Osteoblast (primary cell): ENCODE measurements at regions not wholly inside any gene's neighbourhood (a gene's known extent, or its start where the extent isn't known, plus 50 kb on each side); places are given as distances from the start of the nearest gene placed in this dataset.
A peak's percentile ranks its signal among the peaks of the same experiment; 100 is the strongest.

Experiments
- DNase-seq: peaks from one replicate; pipeline ENCODE4 v3.0.0; 2011; ENCODE audit warnings: low spot score, mixed read lengths; ENCODE audit not compliant: insufficient read length; ENCODE audit errors: missing footprints
- H2AFZ ChIP-seq: 2 replicates; pipeline ENCODE4 v1.6.0; 2011; ENCODE audit warnings: mild to moderate bottlenecking, low read length
- H3K27ac ChIP-seq: 2 replicates; pipeline ENCODE4 v1.5.1; 2011; ENCODE audit warnings: mild to moderate bottlenecking, low read depth, low read length, moderate library complexity
- H3K27me3 ChIP-seq: 2 replicates; pipeline ENCODE4 v1.6.0; 2012; ENCODE audit warnings: mild to moderate bottlenecking, control low read depth, inconsistent platforms, low read length, moderate library complexity; ENCODE audit not compliant: insufficient read depth
- H3K36me3 ChIP-seq: 2 replicates; pipeline ENCODE4 v1.5.1; 2011; ENCODE audit warnings: mild to moderate bottlenecking, low read length, control low read depth, moderate library complexity; ENCODE audit not compliant: insufficient read depth
- H3K4me1 ChIP-seq: 2 replicates; pipeline ENCODE4 v1.5.1; 2011; ENCODE audit warnings: mild to moderate bottlenecking, low read length, control low read depth, moderate library complexity; ENCODE audit not compliant: insufficient read depth
- H3K4me2 ChIP-seq: 2 replicates; pipeline ENCODE4 v1.6.0; 2011; ENCODE audit warnings: mild to moderate bottlenecking, low read length; ENCODE audit not compliant: insufficient read depth
- H3K4me3 ChIP-seq: fragments of 200-600 bp; sonication (generic); 3 replicates; pipeline ENCODE4 v1.5.1; 2012; ENCODE audit warnings: mild to moderate bottlenecking, low read length, inconsistent platforms; ENCODE audit not compliant: insufficient read depth
- H3K79me2 ChIP-seq: 2 replicates; pipeline ENCODE4 v1.6.0; 2012; ENCODE audit warnings: mild to moderate bottlenecking, low read length, control low read depth, inconsistent platforms; ENCODE audit not compliant: insufficient read depth
- H3K9me3 ChIP-seq: 2 replicates; pipeline ENCODE4 v1.5.1; 2011; ENCODE audit warnings: low read depth, low read length, control low read depth
- H4K20me1 ChIP-seq: 2 replicates; pipeline ENCODE4 v1.6.0; 2012; ENCODE audit warnings: mild to moderate bottlenecking, low read length, control low read depth; ENCODE audit not compliant: insufficient read depth
- TF ChIP-seq, protein P1 (sequence below): IDR thresholded peaks from 2 replicates; pipeline ENCODE4 v1.5.1; 2011; ENCODE audit warnings: mild to moderate bottlenecking, low read depth, low read length, moderate library complexity; ENCODE audit errors: extremely low read depth

DNA sequence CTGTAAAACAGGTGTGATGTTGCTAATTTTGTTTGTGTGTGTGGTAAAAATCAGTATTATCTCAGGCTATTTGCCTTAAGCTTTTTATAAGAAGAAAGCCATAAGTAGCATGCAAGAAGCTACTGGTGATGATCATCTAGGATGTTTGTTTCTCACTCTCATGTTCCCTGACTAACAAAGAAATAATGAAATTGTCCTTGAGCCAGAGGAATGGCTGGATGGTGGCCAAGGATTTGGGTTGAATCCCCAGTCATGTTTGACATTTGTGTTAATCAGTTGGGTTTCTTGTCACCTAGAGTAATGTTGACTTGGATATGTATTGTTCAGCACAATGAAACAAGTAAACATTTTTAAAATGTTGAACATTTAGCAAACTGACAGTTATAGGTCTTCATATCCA is 496.8 kb upstream of the ZEB2 start:
- no peak for DNase-seq
- Histone ChIP-seq H4K20me1 (no peaks in the 10 kb centered on the region), H3K9me3 (no peaks in the 10 kb centered on the region), H3K27ac (no peak overlapping the region), H3K79me2 (no peaks in the 10 kb centered on the region), H3K27me3 (no peaks in the 10 kb centered on the region), H3K4me3 (no peak overlapping the region), H3K4me1 (peaks cover 28% of the 10 kb centered on the region), H3K4me2 (no peak overlapping the region), H3K36me3 (no peaks in the 10 kb centered on the region), H2AFZ (no peak overlapping the region)
- TF ChIP-seq, protein P1, sequence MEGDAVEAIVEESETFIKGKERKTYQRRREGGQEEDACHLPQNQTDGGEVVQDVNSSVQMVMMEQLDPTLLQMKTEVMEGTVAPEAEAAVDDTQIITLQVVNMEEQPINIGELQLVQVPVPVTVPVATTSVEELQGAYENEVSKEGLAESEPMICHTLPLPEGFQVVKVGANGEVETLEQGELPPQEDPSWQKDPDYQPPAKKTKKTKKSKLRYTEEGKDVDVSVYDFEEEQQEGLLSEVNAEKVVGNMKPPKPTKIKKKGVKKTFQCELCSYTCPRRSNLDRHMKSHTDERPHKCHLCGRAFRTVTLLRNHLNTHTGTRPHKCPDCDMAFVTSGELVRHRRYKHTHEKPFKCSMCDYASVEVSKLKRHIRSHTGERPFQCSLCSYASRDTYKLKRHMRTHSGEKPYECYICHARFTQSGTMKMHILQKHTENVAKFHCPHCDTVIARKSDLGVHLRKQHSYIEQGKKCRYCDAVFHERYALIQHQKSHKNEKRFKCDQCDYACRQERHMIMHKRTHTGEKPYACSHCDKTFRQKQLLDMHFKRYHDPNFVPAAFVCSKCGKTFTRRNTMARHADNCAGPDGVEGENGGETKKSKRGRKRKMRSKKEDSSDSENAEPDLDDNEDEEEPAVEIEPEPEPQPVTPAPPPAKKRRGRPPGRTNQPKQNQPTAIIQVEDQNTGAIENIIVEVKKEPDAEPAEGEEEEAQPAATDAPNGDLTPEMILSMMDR, result no peak

DNA sequence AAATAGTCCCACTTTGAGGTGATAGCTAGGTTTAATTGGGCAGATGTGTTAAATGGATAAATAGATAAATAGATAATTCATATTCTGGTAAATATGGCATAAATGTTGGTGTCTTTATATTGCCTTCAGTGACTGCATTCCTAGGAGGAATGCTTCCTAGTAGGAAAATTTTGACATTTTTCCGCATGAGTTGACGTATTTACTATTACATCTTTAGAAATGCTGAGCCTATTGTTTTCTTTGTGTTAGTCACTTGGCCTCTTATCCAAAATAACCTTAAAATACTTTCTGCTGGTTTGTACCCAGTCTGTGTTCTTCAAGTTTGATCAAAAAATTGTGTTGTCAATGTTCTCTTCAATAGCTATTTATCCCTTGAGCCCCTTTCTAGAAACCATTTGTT is 495.6 kb upstream of the ZEB2 start:
- H3K79me2 ChIP-seq, result no peaks in the 10 kb centered on the region
- H3K4me2 ChIP-seq, result no peak overlapping the region
- H3K9me3 ChIP-seq, result no peaks in the 10 kb centered on the region
- H3K27ac ChIP-seq, result peak overlapping the region; percentile 50
- H3K36me3 ChIP-seq, result no peaks in the 10 kb centered on the region
- H2AFZ ChIP-seq, result peak overlapping the region; percentile 43
- no peaks in the 10 kb centered on the region for H3K27me3 ChIP-seq
- H4K20me1 ChIP-seq, result no peaks in the 10 kb centered on the region
- H3K4me1 ChIP-seq, result peaks cover 19% of the 10 kb centered on the region
- TF ChIP-seq, protein P1, result no peak
- H3K4me3 ChIP-seq, result no peak overlapping the region
- peak; percentile 82 for DNase-seq

DNA sequence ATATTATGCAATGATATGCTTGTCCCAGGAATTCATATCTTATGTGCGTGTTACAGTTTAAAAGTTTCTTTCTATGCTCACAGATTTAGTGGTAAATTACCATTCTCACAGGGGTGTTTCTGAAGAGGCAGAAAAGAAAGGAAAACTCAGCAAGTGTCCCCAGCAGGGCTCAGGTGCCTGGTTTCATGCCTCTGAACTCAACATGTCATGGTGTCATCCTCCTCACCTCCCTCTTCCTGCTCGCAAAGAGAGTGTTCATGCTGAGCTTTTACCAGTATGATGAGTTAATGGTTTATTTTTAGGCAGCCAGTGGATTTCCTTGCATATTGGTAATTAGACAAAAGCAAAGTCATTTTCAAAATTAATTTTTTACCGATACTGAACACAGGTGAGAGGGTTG is 492.9 kb upstream of the ZEB2 start:
- TF ChIP-seq, protein P1, result no peak
- H3K9me3 ChIP-seq, result no peaks in the 10 kb centered on the region
- no peak for DNase-seq
- H3K79me2 ChIP-seq, result no peaks in the 10 kb centered on the region
- no peak overlapping the region for H3K4me2 ChIP-seq
- H3K27me3 ChIP-seq, result no peaks in the 10 kb centered on the region
- H2AFZ ChIP-seq, result no peak overlapping the region
- no peaks in the 10 kb centered on the region for H4K20me1 ChIP-seq
- no peaks in the 10 kb centered on the region for H3K36me3 ChIP-seq
- no peak overlapping the region for H3K27ac ChIP-seq
- H3K4me3 ChIP-seq, result no peak overlapping the region
- H3K4me1 ChIP-seq, result peaks cover 24% of the 10 kb centered on the region

DNA sequence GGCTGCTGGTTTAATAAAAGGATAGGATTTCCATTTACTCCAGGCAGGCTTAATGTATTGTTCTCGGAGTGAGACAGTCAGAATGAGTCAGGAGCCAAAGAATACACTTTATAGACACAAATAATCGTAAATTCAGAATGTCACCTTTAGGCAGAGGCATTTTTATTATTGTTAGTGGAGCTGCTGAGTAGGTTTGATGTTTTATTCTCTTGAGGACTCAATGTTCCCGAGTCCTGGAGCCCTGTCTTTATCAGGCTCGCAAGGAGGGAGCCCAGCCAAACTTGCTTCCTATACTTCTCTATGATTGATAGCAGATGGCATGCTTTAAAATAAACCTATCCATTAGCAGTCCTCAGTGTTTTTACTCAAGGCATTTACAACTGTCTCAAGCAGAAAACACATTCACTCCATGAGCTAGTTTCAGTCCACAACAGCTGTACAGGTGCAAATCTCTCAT is 492.3 kb upstream of the ZEB2 start:
- Histone ChIP-seq H3K27me3 (no peaks in the 10 kb centered on the region), H3K4me1 (peaks cover 30% of the 10 kb centered on the region), H4K20me1 (no peaks in the 10 kb centered on the region), H3K9me3 (no peaks in the 10 kb centered on the region), H3K4me3 (no peak overlapping the region), H3K79me2 (no peaks in the 10 kb centered on the region), H3K36me3 (no peaks in the 10 kb centered on the region), H2AFZ (peak overlapping the region; percentile 55), H3K4me2 (peak overlapping the region; percentile 61), H3K27ac (no peak overlapping the region)
- TF ChIP-seq, protein P1, result no peak
- DNase-seq, result no peak
